SK-N-SH (cell line): ENCODE measurements at regions not wholly inside any gene's neighbourhood (a gene's known extent, or its start where the extent isn't known, plus 50 kb on each side); places are given as distances from the start of the nearest gene placed in this dataset.

Source experiments
- CTCF ChIA-PET: fragments of 300-600, 350-600 bp; formaldehyde crosslinking; extraction: SDS; loops from one replicate; lab custom pipeline; 2021; lab: Yijun Ruan, JAX
- POLR2A ChIA-PET: fragments of 350-600 bp; sonication (Branson Sonifier 250); formaldehyde crosslinking; extraction: SDS; loops from one replicate; lab custom pipeline; 2020; ENCODE audit warnings: antibody characterized with exemption, inconsistent platforms; lab: Yijun Ruan, JAX
- DNase-seq: peaks from one replicate; pipeline ENCODE4 v3.0.0; 2012
- H2AFZ ChIP-seq: fragments of 200-600 bp; sonication (generic); 2 replicates; pipeline ENCODE4 v1.8.1; 2016; ENCODE audit warnings: antibody characterized with exemption, mild to moderate bottlenecking, low read depth
- H3F3A ChIP-seq: fragments of 200-600 bp; sonication (generic); replicated peaks from 2 replicates; pipeline ENCODE3; 2016; ENCODE audit warnings: antibody characterized with exemption, mild to moderate bottlenecking; ENCODE audit not compliant: insufficient read depth
- H3K27ac ChIP-seq, 2 experiments: fragments of 200-500 bp in 1 of 2; fragments of 200-600 bp in 1 of 2; sonication (Bioruptor generic) in 1 of 2; sonication (generic), shearing (Covaris generic) in 1 of 2; 2 replicates each; pipeline versions ENCODE4 v1.5.1 to v1.6.1; 2014 to 2016; ENCODE audit warnings: low read depth in 2 of 2, inconsistent platforms in 1 of 2, low read length in 1 of 2, mild to moderate bottlenecking in 1 of 2, mixed read lengths in 1 of 2
- H3K27me3 ChIP-seq: fragments of 200-600 bp; sonication (generic), shearing (Covaris generic); 2 replicates; pipeline ENCODE4 v1.6.1; 2016; ENCODE audit warnings: mixed run types; ENCODE audit not compliant: insufficient read depth
- H3K36me3 ChIP-seq, 2 experiments: fragments of 200-500 bp in 1 of 2; fragments of 200-600 bp in 1 of 2; sonication (Bioruptor generic) in 1 of 2; sonication (generic) in 1 of 2; replicated peaks in 1 of 2; 2 replicates each; pipeline versions ENCODE3 to v1.5.1; 2014 to 2016; ENCODE audit warnings: low read length in 1 of 2, mild to moderate bottlenecking in 1 of 2; ENCODE audit not compliant: insufficient read depth in 2 of 2, control insufficient read depth in 1 of 2
- H3K4me1 ChIP-seq, 2 experiments: fragments of 200-500 bp in 1 of 2; fragments of 200-600 bp in 1 of 2; sonication (Bioruptor generic) in 1 of 2; sonication (generic), shearing (Covaris generic) in 1 of 2; 2 replicates each; pipeline versions ENCODE4 v1.5.1 to v1.6.1; 2014 to 2016; ENCODE audit warnings: low read depth in 1 of 2, low read length in 1 of 2, mixed run types in 1 of 2; ENCODE audit not compliant: insufficient read depth in 2 of 2, control insufficient read depth in 1 of 2
- H3K4me2 ChIP-seq: fragments of 200-600 bp; sonication (generic), shearing (Covaris generic); 2 replicates; pipeline ENCODE4 v1.6.1; 2017; ENCODE audit warnings: mixed run types
- H3K4me3 ChIP-seq, 2 experiments: fragments of 200-500 bp in 1 of 2; fragments of 200-600 bp in 1 of 2; sonication (Bioruptor generic) in 1 of 2; sonication (generic), shearing (Covaris generic) in 1 of 2; 2 replicates each; pipeline versions ENCODE4 v1.5.1 to v1.8.1; 2014 to 2016; ENCODE audit warnings: low read depth in 2 of 2, inconsistent platforms in 1 of 2, low read length in 1 of 2, mild to moderate bottlenecking in 1 of 2, mixed read lengths in 1 of 2, moderate library complexity in 1 of 2
- H3K79me2 ChIP-seq: fragments of 200-600 bp; sonication (generic); 2 replicates; pipeline ENCODE4 v1.8.1; 2017; ENCODE audit warnings: mild to moderate bottlenecking; ENCODE audit not compliant: insufficient read depth
- H3K9ac ChIP-seq: fragments of 200-600 bp; sonication (generic); 2 replicates; pipeline ENCODE4 v1.6.1; 2017; ENCODE audit warnings: mixed run types
- H3K9me2 ChIP-seq: fragments of 200-600 bp; sonication (generic); 2 replicates; pipeline ENCODE4 v1.6.1; 2017; ENCODE audit warnings: mixed run types
- H3K9me3 ChIP-seq: fragments of 200-600 bp; sonication (generic); 2 replicates; pipeline ENCODE4 v1.6.1; 2017; ENCODE audit warnings: mixed run types, mild to moderate bottlenecking, moderate library complexity
- H4K20me1 ChIP-seq: fragments of 200-600 bp; sonication (generic); 2 replicates; pipeline ENCODE4 v1.6.1; 2017; ENCODE audit warnings: mild to moderate bottlenecking, mixed run types; ENCODE audit not compliant: insufficient read depth
- EZH2phosphoT487 ChIP-seq: fragments of 200-600 bp; sonication (generic); IDR thresholded peaks from 2 replicates; pipeline ENCODE4 v1.6.1; 2017; ENCODE audit warnings: low read depth, mixed run types, mild to moderate bottlenecking, antibody characterized with exemption, moderate library complexity, borderline replicate concordance
- FOSL2 ChIP-seq: IDR thresholded peaks from 2 replicates; pipeline ENCODE4 v1.4.0; 2012; ENCODE audit warnings: low read depth, mild to moderate bottlenecking, moderate library complexity, borderline replicate concordance
- GABPA ChIP-seq: IDR thresholded peaks from 2 replicates; pipeline ENCODE4 v1.4.0; 2012; ENCODE audit warnings: low read depth, mild to moderate bottlenecking
- GATA2 ChIP-seq: sonication (generic); formaldehyde crosslinking; IDR thresholded peaks from 2 replicates; pipeline ENCODE4 v1.5.0; 2020; ENCODE audit warnings: mild to moderate bottlenecking, missing genetic modification reagents
- MXI1 ChIP-seq: IDR thresholded peaks from 2 replicates; pipeline ENCODE4 v1.6.1; 2012; ENCODE audit warnings: mild to moderate bottlenecking, low read depth, low read length, improper control_type of control experiment
- NFIC ChIP-seq: IDR thresholded peaks from 2 replicates; pipeline ENCODE4 v1.4.0; 2012; ENCODE audit warnings: borderline replicate concordance
- NRF1 ChIP-seq: IDR thresholded peaks from 2 replicates; pipeline ENCODE4 v1.6.1; 2012; ENCODE audit warnings: low read depth, mild to moderate bottlenecking, low read length
- RFX5 ChIP-seq: IDR thresholded peaks from 2 replicates; pipeline ENCODE4 v1.6.1; 2012; ENCODE audit warnings: mild to moderate bottlenecking, improper control_type of control experiment, low read length
- RXRA ChIP-seq: IDR thresholded peaks from 2 replicates; pipeline ENCODE4 v1.4.0; 2012; ENCODE audit warnings: low read depth, mild to moderate bottlenecking, borderline replicate concordance
- TAF1 ChIP-seq: IDR thresholded peaks from 2 replicates; pipeline ENCODE4 v1.6.1; 2012; ENCODE audit warnings: low read depth, mild to moderate bottlenecking, low read length, moderate library complexity, borderline replicate concordance
- WGBS: methylation state at CpG from one replicate; pipeline ENCODE4 v1.1.6; 2017; ENCODE audit warnings: low lambda C conversion rate; 5-methylcytosine and 5-hydroxymethylcytosine counted together
- TF ChIP-seq, protein P1 (sequence below): fragments of 150-350 bp; IDR thresholded peaks from 2 replicates; pipeline ENCODE4 v1.6.1; 2016; ENCODE audit warnings: mild to moderate bottlenecking, low read depth, low read length
- TF ChIP-seq, protein P2 (sequence below): IDR thresholded peaks from 2 replicates; pipeline ENCODE4; 2012
- TF ChIP-seq, protein P3 (sequence below): fragments of 150-350 bp; IDR thresholded peaks from 2 replicates; pipeline ENCODE4 v1.6.1; 2017; ENCODE audit warnings: antibody characterized with exemption, low read length, low read depth, borderline replicate concordance
- TF ChIP-seq, protein P4 (sequence below): IDR thresholded peaks from 2 replicates; pipeline ENCODE4 v1.4.0; 2012; ENCODE audit warnings: low read depth, borderline replicate concordance
- TF ChIP-seq, protein P5 (sequence below): IDR thresholded peaks from 2 replicates; pipeline ENCODE4 v1.6.1; 2012; ENCODE audit warnings: mild to moderate bottlenecking, low read depth, low read length, moderate library complexity
- TF ChIP-seq, protein P6 (sequence below): fragments of 200-600 bp; sonication (generic); IDR thresholded peaks from 2 replicates; pipeline ENCODE4 v1.6.1; 2017; ENCODE audit warnings: antibody characterized with exemption, mild to moderate bottlenecking, moderate library complexity

DNA sequence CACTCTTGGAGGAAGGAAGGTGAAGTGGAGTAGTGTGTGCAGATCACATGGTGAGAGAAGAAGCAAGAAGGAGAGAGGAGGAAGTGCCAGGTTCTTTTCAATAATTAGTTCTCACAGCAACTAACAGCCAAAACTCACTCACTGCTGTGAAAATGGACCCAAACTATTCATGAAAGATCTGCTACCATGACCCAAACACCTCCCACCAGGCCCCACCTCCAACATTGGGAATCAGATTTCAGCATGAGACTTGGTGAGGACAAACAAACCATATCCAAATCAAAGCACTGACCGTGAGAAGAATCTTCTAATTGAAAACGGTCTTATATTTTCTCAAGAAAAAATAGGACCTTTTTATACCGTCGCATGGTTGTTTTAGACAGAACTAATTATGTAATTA is 468.7 kb upstream of the TYRP1 start:
- ChIA-PET CTCF (no interaction called here), POLR2A (no interaction called here)
- no peak overlapping the region for H3K9ac ChIP-seq
- H3K79me2 ChIP-seq = no peaks in the 10 kb centered on the region
- no peaks in the 10 kb centered on the region for H3K4me1 ChIP-seq
- no peaks in the 10 kb centered on the region for H3K27me3 ChIP-seq
- H3K4me2 ChIP-seq = no peak overlapping the region
- H4K20me1 ChIP-seq = no peaks in the 10 kb centered on the region
- no peaks in the 10 kb centered on the region for H3K9me2 ChIP-seq
- H3K27ac ChIP-seq = no peak overlapping the region
- H2AFZ ChIP-seq = no peak overlapping the region
- no peak for TF ChIP-seq EZH2phosphoT487
- TF ChIP-seq NRF1 = no peak
- TF ChIP-seq, protein P1, sequence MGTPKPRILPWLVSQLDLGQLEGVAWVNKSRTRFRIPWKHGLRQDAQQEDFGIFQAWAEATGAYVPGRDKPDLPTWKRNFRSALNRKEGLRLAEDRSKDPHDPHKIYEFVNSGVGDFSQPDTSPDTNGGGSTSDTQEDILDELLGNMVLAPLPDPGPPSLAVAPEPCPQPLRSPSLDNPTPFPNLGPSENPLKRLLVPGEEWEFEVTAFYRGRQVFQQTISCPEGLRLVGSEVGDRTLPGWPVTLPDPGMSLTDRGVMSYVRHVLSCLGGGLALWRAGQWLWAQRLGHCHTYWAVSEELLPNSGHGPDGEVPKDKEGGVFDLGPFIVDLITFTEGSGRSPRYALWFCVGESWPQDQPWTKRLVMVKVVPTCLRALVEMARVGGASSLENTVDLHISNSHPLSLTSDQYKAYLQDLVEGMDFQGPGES = no peak
- TF ChIP-seq TAF1 = no peak
- no peak for TF ChIP-seq MXI1
- no peak for TF ChIP-seq RFX5
- TF ChIP-seq GATA2 = no peak
- TF ChIP-seq GABPA = no peak
- TF ChIP-seq NFIC = no peak
- TF ChIP-seq, protein P2, sequence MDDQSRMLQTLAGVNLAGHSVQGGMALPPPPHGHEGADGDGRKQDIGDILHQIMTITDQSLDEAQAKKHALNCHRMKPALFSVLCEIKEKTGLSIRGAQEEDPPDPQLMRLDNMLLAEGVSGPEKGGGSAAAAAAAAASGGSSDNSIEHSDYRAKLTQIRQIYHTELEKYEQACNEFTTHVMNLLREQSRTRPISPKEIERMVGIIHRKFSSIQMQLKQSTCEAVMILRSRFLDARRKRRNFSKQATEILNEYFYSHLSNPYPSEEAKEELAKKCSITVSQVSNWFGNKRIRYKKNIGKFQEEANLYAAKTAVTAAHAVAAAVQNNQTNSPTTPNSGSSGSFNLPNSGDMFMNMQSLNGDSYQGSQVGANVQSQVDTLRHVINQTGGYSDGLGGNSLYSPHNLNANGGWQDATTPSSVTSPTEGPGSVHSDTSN = no peak
- TF ChIP-seq FOSL2 = no peak
- TF ChIP-seq, protein P3, sequence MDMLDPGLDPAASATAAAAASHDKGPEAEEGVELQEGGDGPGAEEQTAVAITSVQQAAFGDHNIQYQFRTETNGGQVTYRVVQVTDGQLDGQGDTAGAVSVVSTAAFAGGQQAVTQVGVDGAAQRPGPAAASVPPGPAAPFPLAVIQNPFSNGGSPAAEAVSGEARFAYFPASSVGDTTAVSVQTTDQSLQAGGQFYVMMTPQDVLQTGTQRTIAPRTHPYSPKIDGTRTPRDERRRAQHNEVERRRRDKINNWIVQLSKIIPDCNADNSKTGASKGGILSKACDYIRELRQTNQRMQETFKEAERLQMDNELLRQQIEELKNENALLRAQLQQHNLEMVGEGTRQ = no peak
- TF ChIP-seq RXRA = no peak
- TF ChIP-seq, protein P4, sequence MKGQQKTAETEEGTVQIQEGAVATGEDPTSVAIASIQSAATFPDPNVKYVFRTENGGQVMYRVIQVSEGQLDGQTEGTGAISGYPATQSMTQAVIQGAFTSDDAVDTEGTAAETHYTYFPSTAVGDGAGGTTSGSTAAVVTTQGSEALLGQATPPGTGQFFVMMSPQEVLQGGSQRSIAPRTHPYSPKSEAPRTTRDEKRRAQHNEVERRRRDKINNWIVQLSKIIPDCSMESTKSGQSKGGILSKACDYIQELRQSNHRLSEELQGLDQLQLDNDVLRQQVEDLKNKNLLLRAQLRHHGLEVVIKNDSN = no peak
- TF ChIP-seq, protein P5, sequence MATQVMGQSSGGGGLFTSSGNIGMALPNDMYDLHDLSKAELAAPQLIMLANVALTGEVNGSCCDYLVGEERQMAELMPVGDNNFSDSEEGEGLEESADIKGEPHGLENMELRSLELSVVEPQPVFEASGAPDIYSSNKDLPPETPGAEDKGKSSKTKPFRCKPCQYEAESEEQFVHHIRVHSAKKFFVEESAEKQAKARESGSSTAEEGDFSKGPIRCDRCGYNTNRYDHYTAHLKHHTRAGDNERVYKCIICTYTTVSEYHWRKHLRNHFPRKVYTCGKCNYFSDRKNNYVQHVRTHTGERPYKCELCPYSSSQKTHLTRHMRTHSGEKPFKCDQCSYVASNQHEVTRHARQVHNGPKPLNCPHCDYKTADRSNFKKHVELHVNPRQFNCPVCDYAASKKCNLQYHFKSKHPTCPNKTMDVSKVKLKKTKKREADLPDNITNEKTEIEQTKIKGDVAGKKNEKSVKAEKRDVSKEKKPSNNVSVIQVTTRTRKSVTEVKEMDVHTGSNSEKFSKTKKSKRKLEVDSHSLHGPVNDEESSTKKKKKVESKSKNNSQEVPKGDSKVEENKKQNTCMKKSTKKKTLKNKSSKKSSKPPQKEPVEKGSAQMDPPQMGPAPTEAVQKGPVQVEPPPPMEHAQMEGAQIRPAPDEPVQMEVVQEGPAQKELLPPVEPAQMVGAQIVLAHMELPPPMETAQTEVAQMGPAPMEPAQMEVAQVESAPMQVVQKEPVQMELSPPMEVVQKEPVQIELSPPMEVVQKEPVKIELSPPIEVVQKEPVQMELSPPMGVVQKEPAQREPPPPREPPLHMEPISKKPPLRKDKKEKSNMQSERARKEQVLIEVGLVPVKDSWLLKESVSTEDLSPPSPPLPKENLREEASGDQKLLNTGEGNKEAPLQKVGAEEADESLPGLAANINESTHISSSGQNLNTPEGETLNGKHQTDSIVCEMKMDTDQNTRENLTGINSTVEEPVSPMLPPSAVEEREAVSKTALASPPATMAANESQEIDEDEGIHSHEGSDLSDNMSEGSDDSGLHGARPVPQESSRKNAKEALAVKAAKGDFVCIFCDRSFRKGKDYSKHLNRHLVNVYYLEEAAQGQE = no peak
- TF ChIP-seq, protein P6, sequence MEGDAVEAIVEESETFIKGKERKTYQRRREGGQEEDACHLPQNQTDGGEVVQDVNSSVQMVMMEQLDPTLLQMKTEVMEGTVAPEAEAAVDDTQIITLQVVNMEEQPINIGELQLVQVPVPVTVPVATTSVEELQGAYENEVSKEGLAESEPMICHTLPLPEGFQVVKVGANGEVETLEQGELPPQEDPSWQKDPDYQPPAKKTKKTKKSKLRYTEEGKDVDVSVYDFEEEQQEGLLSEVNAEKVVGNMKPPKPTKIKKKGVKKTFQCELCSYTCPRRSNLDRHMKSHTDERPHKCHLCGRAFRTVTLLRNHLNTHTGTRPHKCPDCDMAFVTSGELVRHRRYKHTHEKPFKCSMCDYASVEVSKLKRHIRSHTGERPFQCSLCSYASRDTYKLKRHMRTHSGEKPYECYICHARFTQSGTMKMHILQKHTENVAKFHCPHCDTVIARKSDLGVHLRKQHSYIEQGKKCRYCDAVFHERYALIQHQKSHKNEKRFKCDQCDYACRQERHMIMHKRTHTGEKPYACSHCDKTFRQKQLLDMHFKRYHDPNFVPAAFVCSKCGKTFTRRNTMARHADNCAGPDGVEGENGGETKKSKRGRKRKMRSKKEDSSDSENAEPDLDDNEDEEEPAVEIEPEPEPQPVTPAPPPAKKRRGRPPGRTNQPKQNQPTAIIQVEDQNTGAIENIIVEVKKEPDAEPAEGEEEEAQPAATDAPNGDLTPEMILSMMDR = no peak
- DNase-seq = no peak
- H3K4me3 ChIP-seq = no peak overlapping the region
- no peaks in the 10 kb centered on the region for H3K9me3 ChIP-seq
- no peaks in the 10 kb centered on the region for H3K36me3 ChIP-seq
- no peaks in the 10 kb centered on the region for H3F3A ChIP-seq
- WGBS = 43% methylated on average over 4 of the region's 4 CpGs
